ENCODE measurements at regions not wholly inside any gene's neighbourhood (a gene's known extent, or its start where the extent isn't known, plus 50 kb on each side); places are given as distances from the start of the nearest gene placed in this dataset.
"Not testable (repeated sequence)": the region's sequence is repeated elsewhere in the genome, so short reads cannot be mapped to it uniquely, and the experiment has no call there.

DNA sequence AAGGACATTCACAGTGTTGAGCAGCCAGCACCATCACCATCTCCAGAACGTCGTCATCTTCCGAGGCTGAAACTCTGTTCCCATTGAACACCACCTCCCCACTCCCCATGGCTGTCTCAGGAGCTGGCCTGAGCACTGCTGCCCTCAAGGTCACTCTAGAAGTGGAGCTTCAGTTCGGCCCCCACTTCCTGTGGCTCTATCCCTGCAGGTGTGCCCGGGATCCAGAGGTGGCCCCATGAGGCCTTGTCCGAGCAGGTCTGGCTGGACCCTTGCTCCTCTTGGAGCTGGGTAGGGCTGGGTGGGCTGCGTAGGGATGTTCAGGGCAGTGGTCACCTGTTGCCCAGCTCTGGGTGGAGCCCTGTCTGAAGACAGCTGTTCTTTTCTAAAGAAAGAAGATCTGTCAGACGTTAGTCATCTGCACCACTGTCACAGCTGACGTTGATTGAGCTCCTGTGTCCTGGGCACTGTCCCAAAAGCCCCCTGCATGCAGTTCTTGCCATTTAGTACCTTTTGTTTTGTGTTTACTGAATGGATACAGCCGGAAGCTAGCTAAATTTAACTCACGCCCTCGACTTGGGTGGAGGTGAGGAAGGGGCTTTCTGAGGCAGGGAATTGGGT, 75.5 kb upstream of the CLDN5 start:
- no peak for DNase-seq (ENCODE audit: low spot score)

DNA sequence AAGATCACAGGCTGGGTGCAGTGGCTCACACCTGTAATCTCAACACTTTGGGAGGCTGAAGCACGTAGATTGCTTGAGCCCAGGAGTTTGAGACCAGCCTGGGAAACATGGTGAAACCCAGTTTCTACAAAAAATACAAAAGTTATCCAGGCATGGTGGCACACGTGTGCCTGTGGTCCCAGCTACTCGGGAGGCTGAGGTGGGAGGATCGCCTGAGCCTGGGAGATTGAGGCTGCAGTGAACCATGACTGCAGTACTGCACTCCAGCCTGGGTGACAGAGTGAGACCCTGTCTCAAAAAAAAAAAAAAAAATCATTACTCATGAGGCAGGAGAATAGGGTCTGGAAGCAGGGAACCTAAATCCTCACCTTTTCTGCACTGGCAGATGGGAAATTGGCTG, 79.1 kb upstream of the CLDN5 start:
- not testable (repeated sequence) for DNase-seq (ENCODE audit: low spot score)

DNA sequence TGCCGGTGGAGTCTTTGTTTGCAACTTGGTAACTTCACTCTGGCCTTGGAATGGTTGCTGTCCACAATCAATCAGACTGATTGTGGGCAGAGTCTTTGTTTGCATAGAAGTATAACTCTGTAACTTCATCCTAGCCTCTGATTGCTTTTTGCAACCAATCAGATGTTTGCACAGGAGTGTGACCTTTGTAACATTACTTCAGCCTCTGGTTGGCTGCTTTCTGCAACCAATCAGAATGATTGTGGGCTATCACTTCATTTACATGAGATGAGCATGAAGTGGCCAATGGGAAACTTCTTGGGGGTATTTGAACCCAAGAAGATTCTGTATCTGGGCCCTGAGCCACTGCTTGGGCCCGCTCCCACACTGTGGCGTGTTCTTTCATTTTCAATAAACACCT, 79.6 kb upstream of the CLDN5 start:
- no peak for DNase-seq (ENCODE audit: low spot score)

DNA sequence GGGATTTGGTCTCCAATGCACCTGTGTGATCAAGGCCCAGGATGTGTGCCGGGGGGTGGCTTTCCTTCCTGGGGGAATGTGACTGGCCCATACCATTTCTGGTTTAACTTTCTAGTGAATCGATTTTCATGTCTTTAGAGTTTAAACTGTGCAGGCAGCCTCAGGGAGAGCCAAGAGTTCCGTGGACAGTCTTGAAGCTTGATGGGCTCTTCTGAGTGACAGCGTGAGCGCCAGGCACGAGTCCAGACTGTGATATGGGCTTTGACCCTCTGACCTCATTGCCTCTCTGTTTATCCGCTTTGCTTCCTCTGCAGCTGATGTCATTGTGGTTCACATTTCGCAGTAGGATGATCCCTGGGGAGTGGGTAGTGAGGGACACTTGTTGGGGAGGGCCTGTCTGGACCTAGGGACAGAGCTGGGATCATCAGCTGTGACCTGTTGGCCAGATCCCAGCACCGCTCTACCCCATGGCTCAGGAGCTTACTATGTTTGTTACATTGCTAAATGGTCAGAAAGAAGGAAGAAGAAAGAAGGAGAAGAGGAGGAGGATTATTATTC, 80.6 kb upstream of the CLDN5 start:
- no peak for DNase-seq (ENCODE audit: low spot score)

DNA sequence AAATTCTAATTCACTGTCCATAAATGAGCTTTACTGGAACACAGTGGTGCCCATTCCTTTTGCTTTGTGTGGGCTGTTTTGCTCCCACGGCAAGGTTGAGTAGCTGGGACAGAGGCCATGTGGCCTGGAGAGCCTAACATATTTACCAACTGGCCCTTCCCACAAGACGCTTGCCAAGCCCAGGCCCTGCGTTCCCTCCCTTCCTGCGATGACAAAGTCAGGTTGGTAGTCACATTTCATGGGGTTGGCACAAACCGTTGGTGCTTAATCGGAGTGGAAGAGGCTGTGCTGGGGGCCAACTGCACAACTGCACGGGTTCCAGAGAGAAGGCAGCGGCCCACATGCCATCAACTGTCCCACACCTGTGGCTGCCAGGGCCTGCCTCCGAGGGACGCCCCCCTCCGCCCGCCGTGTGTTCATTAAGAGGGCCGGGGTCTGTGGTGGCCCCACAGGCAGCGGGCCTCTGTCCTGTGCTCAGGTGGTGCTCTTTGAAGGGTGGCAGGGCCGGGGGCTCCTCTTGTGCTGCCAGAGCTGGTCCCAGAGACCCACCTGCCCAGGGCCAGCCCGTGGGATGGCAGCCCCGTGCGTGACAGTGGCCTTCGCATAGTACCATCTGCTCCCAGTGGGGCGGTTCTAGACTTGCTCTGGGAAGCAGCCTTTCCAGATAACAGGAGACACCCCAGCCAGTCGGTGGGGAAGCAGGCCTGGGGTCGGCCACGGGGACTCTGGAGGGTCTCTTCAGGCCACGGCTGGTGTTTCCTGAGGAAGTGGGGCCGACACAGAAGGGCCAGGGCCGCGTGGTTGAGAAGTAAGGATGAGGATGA, 81.5 kb upstream of the CLDN5 start:
- no peak for DNase-seq (ENCODE audit: low spot score)

DNA sequence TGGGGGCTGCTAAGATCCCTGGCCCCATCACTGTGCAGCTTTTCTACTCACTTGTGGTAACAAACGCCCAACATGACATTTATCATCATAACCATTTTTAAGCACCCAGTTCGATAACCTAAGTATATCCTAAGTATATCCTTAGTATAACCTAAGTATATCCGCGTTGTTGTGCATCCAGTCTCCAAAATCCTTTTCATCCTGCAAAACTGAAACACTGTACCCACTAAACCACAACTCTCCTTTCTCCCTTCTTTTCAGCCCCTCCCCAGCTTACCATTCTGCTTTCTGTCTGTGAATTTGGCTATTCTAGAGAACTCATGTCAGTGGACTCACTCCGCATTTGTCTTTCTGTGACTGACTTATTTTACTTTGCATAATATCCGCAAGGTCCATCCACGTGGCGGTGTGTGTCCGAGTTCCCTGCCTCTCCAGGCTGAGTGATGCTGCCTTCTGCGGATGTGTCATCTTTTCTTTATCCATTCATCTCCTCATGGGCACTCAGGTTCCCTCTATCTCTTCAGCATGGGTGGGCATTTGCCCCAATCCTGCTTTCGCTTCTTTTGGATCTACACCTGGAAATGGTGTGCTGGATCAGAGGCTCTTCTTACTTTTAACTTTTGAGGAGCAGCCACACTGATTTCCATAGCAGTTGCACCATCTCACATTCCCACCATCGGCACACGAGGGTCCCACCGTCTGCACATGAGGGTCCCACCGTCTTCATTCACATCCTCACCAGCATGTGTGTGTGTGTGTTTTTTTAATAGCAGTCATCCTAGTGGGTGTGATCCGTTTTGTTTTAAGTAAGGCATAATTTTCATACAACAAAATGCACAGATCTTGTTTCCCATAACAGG, 82.4 kb upstream of the CLDN5 start:
- DNase-seq (ENCODE audit: low spot score) = no peak

DNA sequence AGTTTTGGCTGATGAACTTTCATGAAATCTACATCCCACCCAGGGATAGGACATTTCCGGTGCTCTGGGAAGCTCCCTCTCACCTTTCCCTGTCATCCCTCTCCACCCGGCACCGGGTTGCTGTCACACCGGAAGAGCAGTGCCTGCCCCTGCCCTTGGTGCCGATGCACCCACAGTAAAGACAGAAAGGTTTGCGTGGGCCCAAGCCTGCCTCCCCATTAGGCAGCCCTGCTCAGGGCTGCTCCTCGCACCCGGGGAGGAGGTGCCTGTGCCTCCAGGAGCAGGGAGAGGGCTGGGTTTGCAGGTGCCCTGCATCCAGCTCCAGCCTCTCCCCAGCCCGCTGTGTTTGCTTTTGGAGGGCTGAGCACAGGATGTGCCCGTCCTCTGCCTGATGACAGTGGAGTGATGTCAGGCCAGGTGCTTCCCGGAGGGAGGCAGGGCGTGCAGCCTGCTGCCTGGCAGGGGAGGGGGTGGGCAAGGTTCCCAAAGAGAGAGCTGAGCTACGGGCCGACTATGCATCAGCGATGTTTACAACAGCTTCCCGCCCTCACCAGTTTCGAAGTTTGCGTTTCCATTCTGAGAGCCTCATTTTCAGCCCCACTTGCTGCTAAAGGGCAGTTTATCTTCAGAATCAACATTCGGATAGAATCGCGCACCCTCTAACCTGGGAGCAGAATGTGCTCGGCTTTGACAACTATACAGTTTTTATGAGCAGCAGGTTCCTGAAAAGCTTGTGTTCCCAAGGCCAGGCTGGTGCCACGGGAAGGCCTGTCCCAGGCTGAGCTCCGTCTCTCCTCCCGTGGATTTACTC, 83.2 kb upstream of the CLDN5 start:
- DNase-seq (ENCODE audit: low spot score) = peak; percentile 53

DNA sequence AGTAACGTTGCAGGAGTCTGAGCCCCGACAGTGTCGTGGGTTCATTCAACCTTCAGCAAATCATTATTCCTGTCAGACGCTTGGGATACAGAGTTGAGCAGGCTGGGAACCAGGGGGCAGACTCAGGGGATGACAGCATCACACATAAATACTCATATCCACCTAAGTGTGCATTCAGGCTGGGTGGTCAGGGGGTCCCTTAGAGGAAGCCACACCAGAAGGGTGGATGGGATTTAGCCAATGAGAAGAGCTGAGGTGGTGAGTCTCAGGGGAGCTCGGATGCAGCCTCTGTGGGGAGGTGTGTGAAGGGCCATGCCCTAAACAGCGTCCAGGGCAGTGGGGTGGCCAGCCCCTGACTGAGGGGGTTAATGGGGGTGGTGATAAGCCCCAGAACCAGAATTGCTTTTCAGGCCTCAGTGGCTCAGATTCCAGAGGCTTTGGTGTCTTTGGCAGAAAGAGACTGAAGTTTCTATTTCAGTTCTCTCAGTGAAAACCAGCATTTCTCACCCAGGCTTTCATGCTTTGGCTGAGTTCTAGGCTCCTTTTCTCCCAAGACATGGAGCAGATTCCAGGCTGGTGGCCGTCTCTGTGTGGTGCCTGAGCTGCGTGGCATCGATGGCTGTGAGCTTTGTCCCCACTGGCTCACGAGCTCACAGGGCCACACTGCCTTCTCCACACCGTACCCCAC, 83.9 kb upstream of the CLDN5 start:
- DNase-seq (ENCODE audit: low spot score) = no peak

DNA sequence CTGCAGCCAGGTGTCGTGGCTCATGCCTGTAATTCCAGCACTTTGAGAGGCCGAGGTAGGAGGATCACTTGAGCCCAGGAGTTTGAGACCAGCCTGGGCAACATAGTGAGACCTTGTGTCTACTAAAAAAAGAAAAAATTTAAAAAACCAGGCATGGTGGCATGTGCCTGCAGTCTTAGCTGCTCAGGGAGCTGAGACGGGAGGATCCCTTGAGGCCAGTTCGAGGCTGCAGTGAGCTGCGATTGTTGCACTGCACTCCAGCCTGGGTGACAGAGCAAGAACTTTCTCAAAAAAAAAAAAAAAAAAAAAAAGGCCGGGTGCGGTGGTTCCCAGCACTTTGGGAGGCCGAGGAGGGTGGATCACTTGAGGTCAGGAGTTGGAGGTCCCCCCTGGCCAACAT, 85.5 kb upstream of the CLDN5 start:
- DNase-seq (ENCODE audit: low spot score) = not testable (repeated sequence)

DNA sequence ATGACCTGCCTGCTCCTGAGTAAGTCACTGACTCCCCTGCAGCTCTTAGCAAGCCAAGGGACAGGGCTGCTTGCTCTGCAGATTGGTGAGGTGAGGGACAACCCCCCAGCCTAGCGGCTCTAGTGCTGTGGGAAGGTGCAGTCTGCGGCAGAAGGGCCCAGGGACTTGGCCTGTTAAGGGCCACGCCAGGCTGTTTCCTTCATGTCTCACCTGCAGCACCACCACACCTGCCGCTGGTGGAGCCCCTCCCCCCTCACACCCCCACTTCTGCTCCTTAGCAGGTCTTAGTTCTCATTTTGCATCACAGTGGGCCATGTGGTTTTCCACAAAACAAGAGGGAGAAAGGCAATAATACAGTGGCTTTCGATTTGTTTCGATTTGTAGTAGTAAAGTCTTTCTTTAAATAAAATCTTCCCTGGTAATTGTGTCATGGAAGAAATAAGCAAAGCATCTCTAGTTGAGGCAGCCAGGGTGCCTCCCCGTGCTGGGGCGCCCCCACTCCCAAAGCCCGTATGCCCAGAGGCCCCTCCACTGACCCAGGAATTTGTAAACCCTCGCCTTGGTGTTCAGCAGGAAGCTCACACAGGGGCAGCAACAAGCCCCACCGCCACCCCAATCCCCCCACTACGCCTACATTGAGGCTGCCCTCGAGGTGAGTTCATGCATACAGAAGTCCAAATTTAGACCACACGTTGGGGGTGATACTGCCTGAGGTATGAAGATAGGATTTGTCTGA, 86.5 kb upstream of the CLDN5 start:
- DNase-seq (ENCODE audit: low spot score) = peak; percentile 57

DNA sequence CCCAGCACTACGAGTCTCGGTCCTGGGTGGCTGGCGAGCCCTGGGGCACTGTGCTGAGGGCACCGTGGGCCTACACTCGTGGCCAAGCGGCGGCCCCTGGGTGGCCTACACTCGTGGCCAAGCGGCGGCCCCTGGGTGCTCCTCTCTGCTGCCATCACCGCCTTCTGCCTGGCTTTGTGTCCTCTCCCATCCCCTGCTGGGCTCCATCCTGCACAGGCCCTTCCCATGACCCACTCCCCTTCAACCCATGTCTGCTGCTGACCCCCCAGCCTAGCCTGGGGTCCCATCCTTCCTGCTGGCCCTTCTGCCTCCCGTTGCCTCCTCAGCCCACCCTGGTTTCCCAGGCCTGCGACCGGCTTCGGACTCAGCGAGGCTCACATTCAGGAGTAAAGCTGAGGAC, 87.4 kb upstream of the CLDN5 start:
- no peak for DNase-seq (ENCODE audit: low spot score)

DNA sequence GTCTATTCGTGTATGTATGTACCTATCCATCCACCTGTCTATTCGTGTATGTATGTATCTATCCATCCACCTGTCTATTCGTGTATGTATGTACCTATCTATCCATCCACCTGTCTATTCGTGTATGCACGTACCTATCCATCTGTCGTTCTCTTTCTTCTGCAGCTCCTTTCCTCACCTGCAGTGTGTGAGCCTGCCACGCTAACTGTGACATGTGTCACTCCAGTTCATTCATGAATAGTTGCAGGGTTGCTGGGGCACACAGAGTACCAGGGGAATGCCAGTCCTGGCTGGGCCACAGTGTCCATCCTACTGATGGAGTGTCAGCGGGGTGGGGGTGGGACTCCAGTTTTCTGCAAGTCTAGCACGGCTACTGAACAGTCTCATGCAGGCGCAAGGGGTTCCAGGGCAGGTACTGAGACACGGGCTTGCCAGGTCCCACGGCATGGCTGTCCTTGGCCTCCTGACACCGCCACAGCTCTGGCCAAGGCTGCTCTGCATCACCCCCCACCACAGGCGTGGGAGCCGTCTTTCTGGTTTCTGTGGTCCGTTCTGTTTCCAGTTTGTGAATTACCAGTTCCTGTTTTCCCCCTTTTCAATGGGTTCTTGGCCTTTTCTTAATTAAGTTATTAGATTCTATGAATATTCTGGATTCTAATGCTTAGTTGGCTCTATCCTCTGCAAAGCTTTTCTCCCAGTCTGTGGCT, 88.8 kb upstream of the CLDN5 start:
- no peak for DNase-seq (ENCODE audit: low spot score)

DNA sequence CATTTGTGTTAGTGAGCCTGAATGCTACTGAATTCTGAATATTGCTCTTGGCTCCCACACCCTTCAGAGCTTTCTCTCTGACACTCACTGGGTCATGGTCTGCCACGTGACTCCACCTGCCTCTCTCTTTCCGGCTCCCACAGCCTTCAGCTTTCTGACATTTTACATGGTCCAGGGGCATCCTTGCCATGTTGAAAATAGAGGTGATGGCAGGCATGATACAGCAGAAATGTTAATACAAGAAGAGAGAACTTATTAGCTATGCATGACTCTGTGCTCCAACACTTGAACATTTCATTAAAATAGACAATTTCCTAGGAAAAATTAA, 90.3 kb upstream of the CLDN5 start:
- DNase-seq (ENCODE audit: low spot score) = no peak

DNA sequence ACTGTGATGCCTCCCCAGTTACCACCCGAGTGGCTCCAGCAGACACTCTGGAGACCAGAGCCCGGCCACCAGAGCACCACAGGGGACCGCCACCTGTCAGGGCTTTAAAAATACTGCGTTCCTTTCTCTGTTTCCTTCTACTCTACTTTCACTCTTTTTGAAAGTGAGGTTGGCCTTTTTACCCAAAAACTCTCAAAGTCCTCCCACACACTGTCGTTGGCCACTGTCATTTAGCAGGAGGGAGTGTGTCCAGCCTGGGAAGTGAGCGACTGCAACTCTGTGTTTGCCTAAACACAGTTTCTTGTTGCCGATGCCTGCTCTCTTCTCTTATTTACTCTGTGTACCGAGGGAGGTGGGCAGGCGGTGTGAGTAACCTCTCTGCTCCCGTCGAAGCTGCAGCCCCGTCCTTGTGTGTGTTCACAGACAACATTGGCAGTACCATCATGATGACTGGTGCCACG, 90.8 kb upstream of the CLDN5 start:
- DNase-seq (ENCODE audit: low spot score) = no peak

DNA sequence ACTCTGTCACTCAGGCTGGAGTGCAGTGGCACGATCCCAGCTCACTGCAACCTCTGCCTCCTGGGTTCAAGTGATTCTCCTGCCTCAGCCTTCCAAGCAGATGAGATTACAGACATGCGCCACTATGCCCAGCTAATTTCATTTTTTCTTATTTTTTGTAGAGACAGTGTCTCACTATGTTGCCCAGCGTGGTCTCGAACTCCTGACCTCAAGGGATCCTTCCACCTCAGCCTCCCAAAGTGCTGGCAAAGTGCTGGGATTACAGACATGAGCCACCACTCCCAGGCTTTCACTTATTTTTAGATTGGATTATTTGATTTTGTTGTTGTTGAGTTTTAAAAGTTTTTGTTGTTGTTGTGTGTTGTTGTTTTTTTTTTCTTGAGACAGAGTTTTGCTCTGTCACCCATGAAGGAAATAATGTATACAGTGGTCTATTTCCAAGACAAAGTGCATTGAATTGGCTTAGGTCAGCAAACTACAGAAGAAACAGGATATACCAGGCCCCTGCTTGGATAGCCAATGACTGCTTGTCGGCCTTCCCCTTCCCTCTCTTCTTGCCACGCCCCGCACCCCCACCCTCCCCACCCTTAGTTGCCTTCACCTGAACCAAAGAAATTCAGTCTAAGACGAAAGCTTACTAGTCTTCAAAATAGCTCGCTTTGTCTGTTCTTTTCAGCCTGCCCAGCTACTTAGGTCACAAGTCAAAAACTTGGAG, 91.8 kb upstream of the CLDN5 start:
- DNase-seq (ENCODE audit: low spot score) = no peak

DNA sequence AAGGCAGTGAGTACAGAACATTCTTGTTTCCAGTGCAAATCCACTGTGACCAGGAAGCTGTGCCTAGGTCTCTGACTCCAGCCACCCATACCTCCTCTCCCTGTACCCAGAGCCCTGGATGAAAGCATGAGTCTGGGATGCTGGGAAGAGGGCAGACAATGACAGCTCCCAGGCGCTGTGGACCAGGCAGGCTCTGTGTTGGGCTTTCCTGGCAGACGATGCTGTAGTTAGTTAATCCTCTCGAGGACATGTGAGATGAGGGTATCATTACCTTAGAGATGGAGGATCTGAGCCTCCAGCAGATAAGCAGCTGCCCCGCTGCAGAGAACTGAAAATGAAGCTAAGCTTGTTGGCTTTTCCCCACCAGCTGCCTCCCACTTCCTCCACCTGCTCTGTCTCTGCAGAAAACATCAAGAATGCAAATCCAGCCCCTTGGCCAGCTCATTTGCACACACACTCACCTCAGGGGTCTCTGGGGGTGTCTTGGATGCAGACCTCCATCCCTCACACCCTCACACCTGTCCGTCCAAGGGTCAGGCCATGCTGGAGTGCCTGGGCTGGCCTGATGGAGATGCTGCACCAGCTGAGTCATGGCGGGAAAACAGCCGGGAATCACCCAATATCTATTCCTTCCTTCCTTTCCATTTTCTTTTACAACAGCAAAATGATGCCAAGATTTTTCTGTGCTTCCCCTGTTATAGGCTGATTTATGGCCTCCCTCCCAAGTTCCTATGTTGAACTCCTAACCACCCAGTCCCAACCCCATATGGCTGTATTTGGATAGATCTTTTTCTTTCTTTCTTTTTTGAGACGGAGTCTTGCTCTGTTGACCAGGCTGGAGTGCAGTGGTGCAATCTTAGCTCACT, 94.9 kb upstream of the SEPTIN5 start:
- no peak for DNase-seq (ENCODE audit: low spot score)

DNA sequence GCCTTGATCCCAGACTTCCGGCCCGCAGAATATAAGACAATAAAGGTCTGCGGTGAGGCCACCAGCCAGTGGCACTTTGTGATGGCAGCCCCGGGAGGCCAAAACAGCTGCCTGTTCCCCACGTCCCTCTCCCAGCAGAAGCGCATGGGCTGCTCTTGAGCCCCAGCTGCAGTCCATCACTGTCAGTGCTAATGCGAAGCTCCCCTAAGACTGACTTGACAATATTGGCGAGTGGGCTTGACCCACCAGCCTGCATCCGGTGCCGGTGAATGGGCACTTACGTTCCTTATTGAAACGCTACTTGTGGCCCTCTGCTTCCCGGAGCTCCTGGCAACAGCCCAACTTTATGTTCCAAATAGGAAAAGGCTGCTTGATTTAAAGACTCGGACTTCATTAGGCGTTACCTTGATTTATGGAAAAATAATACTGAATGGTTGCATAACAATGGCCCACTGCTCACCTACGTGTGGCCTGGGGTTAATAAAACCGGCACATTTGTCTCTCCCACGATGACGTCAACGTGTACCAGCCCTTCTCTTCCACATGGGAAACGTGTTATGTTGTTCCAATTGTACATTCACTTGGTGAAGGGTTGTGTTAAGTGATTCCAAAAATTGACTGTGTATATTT, 93.4 kb upstream of the SEPTIN5 start:
- no peak for DNase-seq (ENCODE audit: low spot score)
